K562 (cell line): ENCODE measurements at regions not wholly inside any gene's neighbourhood (a gene's known extent, or its start where the extent isn't known, plus 50 kb on each side); places are given as distances from the start of the nearest gene placed in this dataset.

Experiments used
- ETV6 ChIP-seq, 3 experiments: fragments of 150-350 bp in 1 of 3; sonication (generic) in 1 of 3; formaldehyde crosslinking in 1 of 3; IDR thresholded peaks; 2 replicates each; pipeline versions ENCODE4 v1.6.1 to v1.8.0; 2014 to 2022; ENCODE audit warnings: borderline replicate concordance in 2 of 3, low read depth in 2 of 3, antibody characterized with exemption in 1 of 3, low read length in 1 of 3, mild to moderate bottlenecking in 1 of 3, missing genetic modification reagents in 1 of 3
- L3MBTL2 ChIP-seq: fragments of 450-650 bp; IDR thresholded peaks from 2 replicates; pipeline ENCODE4 v1.6.1; 2016; ENCODE audit warnings: mild to moderate bottlenecking, moderate library complexity

DNA sequence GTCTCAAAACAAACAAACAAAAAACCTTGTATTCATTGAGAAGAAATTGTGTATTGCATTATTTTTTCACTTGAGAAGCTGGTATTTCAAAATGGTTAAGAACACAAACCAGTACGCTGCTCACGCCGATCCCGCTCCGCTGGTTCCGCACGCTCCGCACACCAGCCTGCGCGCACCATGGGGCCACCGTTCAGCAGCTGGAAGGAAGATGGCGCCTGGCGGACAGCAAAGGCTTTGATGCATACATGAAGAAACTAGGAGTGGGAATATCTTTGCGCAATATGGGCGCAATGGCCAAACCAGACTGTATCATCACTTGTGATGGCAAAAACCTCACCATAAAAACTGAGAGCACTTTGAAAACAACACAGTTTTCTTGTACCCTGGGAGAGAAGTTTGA is 75.7 kb downstream of the RBM43 start:
- TF ChIP-seq L3MBTL2 (no peak), ETV6 (IDR thresholded peaks at IDR 0.05; ENCODE audit: borderline replicate concordance in 1 of 2, low read depth in 2 of 2, low read length in 1 of 2) (no peak), ETV6 (CRISPR knock-in tag; IDR thresholded peaks at IDR 0.05; ENCODE audit: borderline replicate concordance) (no peak)
